ENCODE measurements at regions not wholly inside any gene's neighbourhood (a gene's known extent, or its start where the extent isn't known, plus 50 kb on each side); places are given as distances from the start of the nearest gene placed in this dataset.

GRCh38 chr17:77811521-77811920, 147.0 kb upstream of the TNRC6C start:
- Histone ChIP-seq H2AFZ (ENCODE audit: low read length) (no peak overlapping the region), H3K23me2 (ENCODE audit: low read depth, low read length) (peaks cover 7% of the 10 kb centered on the region; the same call in 1 of the 2 replicates), H3K9ac (replicated peaks in 1 of 4; ENCODE audit: extremely low read depth in 1 of 4, low read depth in 3 of 4, low read length in 3 of 4) (no peak overlapping the region), H3K14ac (ENCODE audit: insufficient read length) (no peak overlapping the region), H3K4me1 (replicated peaks in 1 of 4; ENCODE audit: control insufficient read depth in 3 of 4, insufficient read depth in 4 of 4, low read length in 3 of 4) (peaks cover 3 to 14% (median 9%) of the 10 kb centered on the region in 4 experiments), H4K5ac (ENCODE audit: insufficient read length, low read depth, low read length) (no peak overlapping the region), H4K8ac (ENCODE audit: extremely low read depth, insufficient read depth, low read length) (no peak overlapping the region), H3K79me1 (ENCODE audit: low read depth, low read length) (no peaks in the 10 kb centered on the region), H2BK5ac (ENCODE audit: low read depth, low read length) (peak overlapping the region; percentile 45; the same call in 1 of the 2 replicates), H3K27me3 (replicated peaks in 1 of 4; ENCODE audit: control insufficient read depth in 3 of 4, extremely low read depth in 1 of 4, insufficient read depth in 3 of 4, low read length in 3 of 4) (no peaks in the 10 kb centered on the region), H3K4me3 (ENCODE audit: extremely low read depth in 1 of 4, insufficient read depth in 2 of 4, low read depth in 3 of 4, low read length in 4 of 4) (no peak overlapping the region), H3K79me2 (ENCODE audit: control insufficient read depth in 1 of 2, insufficient read depth in 2 of 2, low read length in 2 of 2) (no peaks in the 10 kb centered on the region), H4K20me1 (replicated peaks in 1 of 2; ENCODE audit: control insufficient read depth in 1 of 2, insufficient read depth in 2 of 2, low read length in 2 of 2) (peaks cover 0 to 5% of the 10 kb centered on the region in 2 experiments), H3K9me3 (ENCODE audit: insufficient read depth in 2 of 2, low read depth in 1 of 2, low read length in 1 of 2) (no peaks in the 10 kb centered on the region), H3K4ac (replicated peaks; ENCODE audit: insufficient read length, low read depth, low read length) (no peak overlapping the region), H3K18ac (ENCODE audit: extremely low read depth, low read length) (no peak overlapping the region), H3K4me2 (ENCODE audit: insufficient read depth in 1 of 2, low read depth in 2 of 2, low read length in 2 of 2) (no peak overlapping the region; a peak in 1 of 4 replicates), H2BK12ac (ENCODE audit: low read depth, low read length) (peak overlapping the region; percentile 88; the same call in 1 of the 2 replicates), H3K56ac (replicated peaks; ENCODE audit: insufficient read length, low read depth, low read length) (no peak overlapping the region), H2AK5ac (ENCODE audit: low read depth, low read length) (0 out of 2 replicates have a peak overlapping the region, but pooled peaks have one; percentile 43), H2BK120ac (replicated peaks; ENCODE audit: low read depth, low read length) (no peak overlapping the region), H3K27ac (ENCODE audit: low read depth, low read length) (no peak overlapping the region), H3K23ac (ENCODE audit: insufficient read length) (no peak overlapping the region), H2BK15ac (ENCODE audit: low read length) (no peak overlapping the region), H3K36me3 (ENCODE audit: control insufficient read depth in 2 of 4, insufficient read depth in 4 of 4, low read length in 3 of 4) (no peaks in the 10 kb centered on the region), H2BK20ac (ENCODE audit: low read length) (peak overlapping the region; percentile 67; the same call in 1 of the 2 replicates), H4K91ac (replicated peaks; ENCODE audit: insufficient read length, low read length) (peak overlapping the region; percentile 70)
- DNase-seq (ENCODE audit: low read depth in 1 of 2, low spot score in 2 of 2), result no peak
- no peak for TF ChIP-seq FOSL1 (IDR thresholded peaks at IDR 0.05; ENCODE audit: insufficient read depth, low read depth, low read length)
- TF ChIP-seq CHD1 (IDR thresholded peaks at IDR 0.05; ENCODE audit: low read depth, low read length), result no peak
- no peak for TF ChIP-seq CEBPB (IDR thresholded peaks at IDR 0.05; ENCODE audit: low read depth, low read length)
- TF ChIP-seq TAF7 (optimal IDR thresholded peaks at IDR 0.05; ENCODE audit: borderline replicate concordance, low read depth, low read length), result no peak
- no peak for TF ChIP-seq SRF (IDR thresholded peaks at IDR 0.05; ENCODE audit: low read depth, low read length)
- no peak for TF ChIP-seq HDAC2 (IDR thresholded peaks at IDR 0.05; ENCODE audit: borderline replicate concordance in 1 of 2, low read depth in 2 of 2, low read length in 2 of 2)
- no peak for TF ChIP-seq E2F6 (IDR thresholded peaks at IDR 0.05)
- TF ChIP-seq CREB1 (IDR thresholded peaks at IDR 0.05), result no peak
- no peak for TF ChIP-seq POLR2A (IDR thresholded peaks at IDR 0.05; ENCODE audit: control extremely low read depth in 1 of 2, low read depth in 2 of 2, low read length in 2 of 2)
- POLR2A ChIA-PET (ENCODE audit: partially characterized antibody), result interaction anchor here (0.7 to 1.6 kb wide), 2 partner anchors 8 to 10 kb away, joined by 3 to 6 read pairs; no protein-coding TSS in a partner anchor
- WGBS, 2 experiments (ENCODE audit: extremely low coverage in 1 of 2, insufficient coverage in 1 of 2, insufficient read length in 1 of 2, insufficient replicate concordance in 2 of 2, low coverage in 1 of 2, low lambda C conversion rate in 2 of 2, missing lambda C conversion rate in 1 of 2), result 83% methylated on average over 6 of the region's 6 CpGs; no CpG with 5 or more reads in 1 of the 2 experiments
- FAIRE-seq, result no peak
- CTCF ChIA-PET (ENCODE audit: partially characterized antibody), result interaction anchor here (0.5 to 1.4 kb wide), 2 partner anchors 40 to 800 kb away, joined by 3 to 4 read pairs; no protein-coding TSS in a partner anchor
